ENCODE measurements at regions not wholly inside any gene's neighbourhood (a gene's known extent, or its start where the extent isn't known, plus 50 kb on each side); places are given as distances from the start of the nearest gene placed in this dataset.

GRCh38 chr14:86799244-86799647 lies 1193.7 kb downstream of the GALC start:
- in situ Hi-C loops (cut with HindIII; ENCODE audit: low pct_unique_long_range_greater_than_20kb, low sequenced_read_pairs) = no loop called here
- Histone ChIP-seq H3K4me1 (ENCODE audit: control insufficient read depth, insufficient read depth, low read length) (no peaks in the 10 kb centered on the region), H3K27me3 (ENCODE audit: control insufficient read depth, insufficient read depth, low read length) (no peaks in the 10 kb centered on the region), H3K4me3 (ENCODE audit: low read depth in 2 of 2, low read length in 2 of 2) (no peak overlapping the region), H3K36me3 (ENCODE audit: control insufficient read depth, insufficient read depth, low read length) (no peaks in the 10 kb centered on the region), H3K9me3 (ENCODE audit: control insufficient read depth, insufficient read depth, low read depth, low read length) (no peaks in the 10 kb centered on the region), H3K27ac (ENCODE audit: low read length) (no peak overlapping the region)
- ChIA-PET CTCF (no interaction called here), POLR2A (no interaction called here)
- intact Hi-C loops (cut with micrococcal nuclease; ENCODE audit: unreplicated experiment) = no loop called here
- no peak for TF ChIP-seq SIN3A (IDR thresholded peaks at IDR 0.05; ENCODE audit: borderline replicate concordance, insufficient read depth, low read depth, low read length)
- TF ChIP-seq, protein P1, sequence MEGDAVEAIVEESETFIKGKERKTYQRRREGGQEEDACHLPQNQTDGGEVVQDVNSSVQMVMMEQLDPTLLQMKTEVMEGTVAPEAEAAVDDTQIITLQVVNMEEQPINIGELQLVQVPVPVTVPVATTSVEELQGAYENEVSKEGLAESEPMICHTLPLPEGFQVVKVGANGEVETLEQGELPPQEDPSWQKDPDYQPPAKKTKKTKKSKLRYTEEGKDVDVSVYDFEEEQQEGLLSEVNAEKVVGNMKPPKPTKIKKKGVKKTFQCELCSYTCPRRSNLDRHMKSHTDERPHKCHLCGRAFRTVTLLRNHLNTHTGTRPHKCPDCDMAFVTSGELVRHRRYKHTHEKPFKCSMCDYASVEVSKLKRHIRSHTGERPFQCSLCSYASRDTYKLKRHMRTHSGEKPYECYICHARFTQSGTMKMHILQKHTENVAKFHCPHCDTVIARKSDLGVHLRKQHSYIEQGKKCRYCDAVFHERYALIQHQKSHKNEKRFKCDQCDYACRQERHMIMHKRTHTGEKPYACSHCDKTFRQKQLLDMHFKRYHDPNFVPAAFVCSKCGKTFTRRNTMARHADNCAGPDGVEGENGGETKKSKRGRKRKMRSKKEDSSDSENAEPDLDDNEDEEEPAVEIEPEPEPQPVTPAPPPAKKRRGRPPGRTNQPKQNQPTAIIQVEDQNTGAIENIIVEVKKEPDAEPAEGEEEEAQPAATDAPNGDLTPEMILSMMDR (IDR thresholded peaks at IDR 0.05) = no peak
- no peak for TF ChIP-seq TCF7L2 (IDR thresholded peaks at IDR 0.05; ENCODE audit: low read depth, low read length)
- TF ChIP-seq REST (IDR thresholded peaks at IDR 0.05; ENCODE audit: insufficient read depth in 1 of 2, low read depth in 2 of 2, low read length in 1 of 2) = no peak
- TF ChIP-seq POLR2AphosphoS5 (IDR thresholded peaks at IDR 0.05; ENCODE audit: low read depth, low read length) = no peak
- ATAC-seq (no peak), DNase-seq (ENCODE audit: low read depth, low spot score) (no peak)
- no TSS peak for BruUV-seq (replicated peaks)

GRCh38 chr14:86798330-86798729 lies 1194.7 kb downstream of the GALC start:
- DNase-seq (ENCODE audit: low read depth, low spot score) = no peak
- Histone ChIP-seq H3K36me3 (ENCODE audit: control insufficient read depth, insufficient read depth, low read length) (no peaks in the 10 kb centered on the region), H3K4me3 (ENCODE audit: low read depth in 2 of 2, low read length in 2 of 2) (no peak overlapping the region), H3K9me3 (ENCODE audit: control insufficient read depth, insufficient read depth, low read depth, low read length) (no peaks in the 10 kb centered on the region), H3K27ac (ENCODE audit: low read length) (no peak overlapping the region), H3K27me3 (ENCODE audit: control insufficient read depth, insufficient read depth, low read length) (no peaks in the 10 kb centered on the region), H3K4me1 (ENCODE audit: control insufficient read depth, insufficient read depth, low read length) (no peaks in the 10 kb centered on the region)
- ATAC-seq = no peak
- TF ChIP-seq SIN3A (IDR thresholded peaks at IDR 0.05; ENCODE audit: borderline replicate concordance, insufficient read depth, low read depth, low read length) = no peak
- TF ChIP-seq REST (IDR thresholded peaks at IDR 0.05; ENCODE audit: insufficient read depth in 1 of 2, low read depth in 2 of 2, low read length in 1 of 2) = no peak
- TF ChIP-seq TCF7L2 (IDR thresholded peaks at IDR 0.05; ENCODE audit: low read depth, low read length) = no peak
- no peak for TF ChIP-seq POLR2AphosphoS5 (IDR thresholded peaks at IDR 0.05; ENCODE audit: low read depth, low read length)
- TF ChIP-seq, protein P1 (IDR thresholded peaks at IDR 0.05) = no peak
- in situ Hi-C loops (cut with HindIII; ENCODE audit: low pct_unique_long_range_greater_than_20kb, low sequenced_read_pairs) (no loop called here), intact Hi-C loops (cut with micrococcal nuclease; ENCODE audit: unreplicated experiment) (no loop called here)
- BruUV-seq (replicated peaks) = no TSS peak
- ChIA-PET POLR2A (no interaction called here), CTCF (no interaction called here)

Data from Panc1 (cell line).